Keratinocyte (primary cell): ENCODE measurements at regions not wholly inside any gene's neighbourhood (a gene's known extent, or its start where the extent isn't known, plus 50 kb on each side); places are given as distances from the start of the nearest gene placed in this dataset.

Experiments
- DNase-seq: peaks from one replicate; pipeline ENCODE4 v3.0.0-alpha.2; 2011; ENCODE audit warnings: low read depth, missing footprints, low spot score
- FAIRE-seq: peaks from 2 replicates; lab custom pipeline; 2011; peaks lifted over from hg19 to GRCh38; lab: Jason Lieb, UNC
- H2AFZ ChIP-seq: 2 replicates; pipeline ENCODE4 v1.6.0; 2012; ENCODE audit warnings: low read length, control low read depth, inconsistent platforms; ENCODE audit not compliant: control insufficient read depth
- H3K27ac ChIP-seq: 2 replicates; pipeline ENCODE4 v1.5.1; 2011; ENCODE audit warnings: low read length; ENCODE audit not compliant: control insufficient read depth, insufficient read depth
- H3K27me3 ChIP-seq: 3 replicates; pipeline ENCODE4 v1.6.0; 2011; ENCODE audit warnings: low read length; ENCODE audit not compliant: control insufficient read depth, insufficient read depth; ENCODE audit errors: extremely low read depth
- H3K36me3 ChIP-seq, 2 experiments: 2 replicates in 1 of 2; 3 replicates in 1 of 2; pipeline ENCODE4 v1.5.1; 2011; ENCODE audit warnings: low read length in 2 of 2, mild to moderate bottlenecking in 1 of 2; ENCODE audit not compliant: control insufficient read depth in 2 of 2, insufficient read depth in 2 of 2; ENCODE audit errors: extremely low read depth in 1 of 2
- H3K4me1 ChIP-seq: 3 replicates; pipeline ENCODE4 v1.5.1; 2011; ENCODE audit warnings: low read length; ENCODE audit not compliant: control insufficient read depth, insufficient read depth; ENCODE audit errors: extremely low read depth
- H3K4me2 ChIP-seq: 3 replicates; pipeline ENCODE4 v1.6.0; 2011; ENCODE audit warnings: low read depth, low read length; ENCODE audit not compliant: control insufficient read depth, insufficient read depth; ENCODE audit errors: extremely low read depth
- H3K4me3 ChIP-seq, 3 experiments: fragments of 200-600 bp in 1 of 3; sonication (generic) in 1 of 3; 2 replicates in 2 of 3; 3 replicates in 1 of 3; pipeline ENCODE4 v1.5.1; 2011 to 2016; ENCODE audit warnings: low read length in 3 of 3, mild to moderate bottlenecking in 3 of 3, control low read depth in 2 of 3, inconsistent platforms in 1 of 3, low read depth in 1 of 3, mixed read lengths in 1 of 3, mixed run types in 1 of 3, moderate library complexity in 1 of 3; ENCODE audit not compliant: control insufficient read depth in 2 of 3, insufficient read depth in 2 of 3; ENCODE audit errors: extremely low read depth in 1 of 3
- H3K79me2 ChIP-seq: 2 replicates; pipeline ENCODE4 v1.6.0; 2012; ENCODE audit warnings: low read length; ENCODE audit not compliant: control insufficient read depth, insufficient read depth
- H3K9ac ChIP-seq: 3 replicates; pipeline ENCODE4 v1.6.0; 2011; ENCODE audit warnings: low read length; ENCODE audit not compliant: control insufficient read depth, insufficient read depth; ENCODE audit errors: extremely low read depth
- H3K9me1 ChIP-seq: 3 replicates; pipeline ENCODE4 v1.6.0; 2011; ENCODE audit warnings: low read length; ENCODE audit not compliant: control insufficient read depth, insufficient read depth; ENCODE audit errors: extremely low read depth
- H3K9me3 ChIP-seq: 2 replicates; pipeline ENCODE4 v1.5.1; 2012; ENCODE audit warnings: low read depth, low read length; ENCODE audit not compliant: control insufficient read depth
- H4K20me1 ChIP-seq: 3 replicates; pipeline ENCODE4 v1.6.0; 2011; ENCODE audit warnings: low read length; ENCODE audit not compliant: control insufficient read depth, insufficient read depth; ENCODE audit errors: extremely low read depth
- EZH2 ChIP-seq: IDR thresholded peaks from one replicate; pipeline ENCODE4 v1.6.1; 2012; ENCODE audit warnings: inconsistent platforms, mild to moderate bottlenecking, low read length, moderate library complexity
- dilution Hi-C: fragments of 300-500 bp; cut with MboI; formaldehyde crosslinking; loops from one replicate; pipeline ENCODE4 v1.7.0; 2020; ENCODE audit warnings: low sequenced_read_pairs; ENCODE audit not compliant: extremely low pct_ligation_motif_present
- TF ChIP-seq, protein P1 (sequence below), 3 experiments: IDR thresholded peaks in 1 of 3; conservative IDR thresholded peaks in 1 of 3; optimal IDR thresholded peaks in 1 of 3; 2 replicates in 2 of 3; 3 replicates in 1 of 3; pipeline versions ENCODE3 to v1.5.1; 2011; ENCODE audit warnings: low read length in 3 of 3, mild to moderate bottlenecking in 3 of 3, moderate library complexity in 2 of 3, control low read depth in 1 of 3, inconsistent platforms in 1 of 3; ENCODE audit not compliant: insufficient read depth in 2 of 3; ENCODE audit errors: extremely low read depth in 1 of 3

GRCh38 chr5:171707442-171707792, 78.2 kb upstream of the SMIM23 start:
- no peaks in the 10 kb centered on the region for H3K79me2 ChIP-seq
- no peak overlapping the region for H3K27ac ChIP-seq
- H3K4me2 ChIP-seq = no peak overlapping the region
- H3K27me3 ChIP-seq = no peaks in the 10 kb centered on the region
- no peaks in the 10 kb centered on the region for H3K36me3 ChIP-seq
- no peaks in the 10 kb centered on the region for H3K4me1 ChIP-seq
- H4K20me1 ChIP-seq = no peaks in the 10 kb centered on the region
- H3K4me3 ChIP-seq = no peak overlapping the region
- DNase-seq (no peak), FAIRE-seq (no peak)
- H2AFZ ChIP-seq = no peak overlapping the region
- no peaks in the 10 kb centered on the region for H3K9me1 ChIP-seq
- H3K9me3 ChIP-seq = no peaks in the 10 kb centered on the region
- dilution Hi-C loops = no loop called here
- TF ChIP-seq EZH2 = no peak
- TF ChIP-seq, protein P1, sequence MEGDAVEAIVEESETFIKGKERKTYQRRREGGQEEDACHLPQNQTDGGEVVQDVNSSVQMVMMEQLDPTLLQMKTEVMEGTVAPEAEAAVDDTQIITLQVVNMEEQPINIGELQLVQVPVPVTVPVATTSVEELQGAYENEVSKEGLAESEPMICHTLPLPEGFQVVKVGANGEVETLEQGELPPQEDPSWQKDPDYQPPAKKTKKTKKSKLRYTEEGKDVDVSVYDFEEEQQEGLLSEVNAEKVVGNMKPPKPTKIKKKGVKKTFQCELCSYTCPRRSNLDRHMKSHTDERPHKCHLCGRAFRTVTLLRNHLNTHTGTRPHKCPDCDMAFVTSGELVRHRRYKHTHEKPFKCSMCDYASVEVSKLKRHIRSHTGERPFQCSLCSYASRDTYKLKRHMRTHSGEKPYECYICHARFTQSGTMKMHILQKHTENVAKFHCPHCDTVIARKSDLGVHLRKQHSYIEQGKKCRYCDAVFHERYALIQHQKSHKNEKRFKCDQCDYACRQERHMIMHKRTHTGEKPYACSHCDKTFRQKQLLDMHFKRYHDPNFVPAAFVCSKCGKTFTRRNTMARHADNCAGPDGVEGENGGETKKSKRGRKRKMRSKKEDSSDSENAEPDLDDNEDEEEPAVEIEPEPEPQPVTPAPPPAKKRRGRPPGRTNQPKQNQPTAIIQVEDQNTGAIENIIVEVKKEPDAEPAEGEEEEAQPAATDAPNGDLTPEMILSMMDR (optimal IDR thresholded peaks at IDR 0.05 in 1 of 3, IDR thresholded peaks at IDR 0.05 in 1 of 3, conservative IDR thresholded peaks at IDR 0.05 in 1 of 3; ENCODE audit: extremely low read depth in 1 of 3, insufficient read depth in 2 of 3, low read length in 3 of 3) = no peak
- H3K9ac ChIP-seq = no peak overlapping the region

- H3K4me3 ChIP-seq = no peak overlapping the region
- H3K9me1 ChIP-seq = no peaks in the 10 kb centered on the region
- H3K9ac ChIP-seq = no peak overlapping the region
- H3K79me2 ChIP-seq = no peaks in the 10 kb centered on the region
- TF ChIP-seq, protein P1 (optimal IDR thresholded peaks at IDR 0.05 in 1 of 3, IDR thresholded peaks at IDR 0.05 in 1 of 3, conservative IDR thresholded peaks at IDR 0.05 in 1 of 3; ENCODE audit: extremely low read depth in 1 of 3, insufficient read depth in 2 of 3, low read length in 3 of 3) = no peak
- TF ChIP-seq EZH2 = no peak
- no peak overlapping the region for H3K4me2 ChIP-seq
- no peak for FAIRE-seq
- no peaks in the 10 kb centered on the region for H3K9me3 ChIP-seq
- H3K36me3 ChIP-seq = no peaks in the 10 kb centered on the region
- H3K27me3 ChIP-seq = no peaks in the 10 kb centered on the region
- no peaks in the 10 kb centered on the region for H4K20me1 ChIP-seq
- H3K27ac ChIP-seq = no peak overlapping the region
- no peak overlapping the region for H2AFZ ChIP-seq
- dilution Hi-C loops = no loop called here
- no peaks in the 10 kb centered on the region for H3K4me1 ChIP-seq
- DNase-seq = no peak
Observed at GRCh38 chr5:171709930-171710329, 75.7 kb upstream of the SMIM23 start.
